Mesenchymal stem cell (in vitro differentiated cells and primary cell): ENCODE measurements at regions not wholly inside any gene's neighbourhood (a gene's known extent, or its start where the extent isn't known, plus 50 kb on each side); places are given as distances from the start of the nearest gene placed in this dataset.

ENCODE experiments used
- DNase-seq: peaks from one replicate; pipeline ENCODE4 v3.0.0-alpha.2; 2013
- H2AFZ ChIP-seq: one replicate; pipeline ENCODE4 v1.6.1; 2013; ENCODE audit warnings: low read depth, mild to moderate bottlenecking, control low read depth, inconsistent platforms, low read length, moderate library complexity
- H2AK5ac ChIP-seq: 2 replicates; pipeline ENCODE4 v1.6.1; 2013; ENCODE audit warnings: low read length, moderate library complexity, mild to moderate bottlenecking, inconsistent platforms; ENCODE audit not compliant: severe bottlenecking
- H2BK120ac ChIP-seq: one replicate; pipeline ENCODE4 v1.6.1; 2013; ENCODE audit warnings: low read depth, mild to moderate bottlenecking, inconsistent platforms, low read length, moderate library complexity
- H2BK12ac ChIP-seq, 2 experiments: one replicate each; pipeline ENCODE4 v1.6.1; 2013; ENCODE audit warnings: inconsistent platforms in 2 of 2, low read length in 2 of 2, mild to moderate bottlenecking in 2 of 2, moderate library complexity in 2 of 2, control low read depth in 1 of 2
- H2BK15ac ChIP-seq: one replicate; pipeline ENCODE4 v1.6.1; 2013; ENCODE audit warnings: mild to moderate bottlenecking, low read depth, inconsistent platforms; ENCODE audit not compliant: poor library complexity, severe bottlenecking
- H2BK5ac ChIP-seq: 2 replicates; pipeline ENCODE4 v1.6.1; 2013; ENCODE audit warnings: low read depth, mild to moderate bottlenecking, low read length, control low read depth, inconsistent platforms; ENCODE audit not compliant: poor library complexity, severe bottlenecking
- H3K14ac ChIP-seq, 2 experiments: one replicate each; pipeline ENCODE4 v1.6.1; 2013; ENCODE audit warnings: inconsistent platforms in 2 of 2, low read length in 2 of 2, control low read depth in 1 of 2, mild to moderate bottlenecking in 1 of 2, moderate library complexity in 1 of 2
- H3K18ac ChIP-seq, 2 experiments: one replicate each; pipeline ENCODE4 v1.6.1; 2013; ENCODE audit warnings: inconsistent platforms in 2 of 2, low read length in 2 of 2, control low read depth in 1 of 2, low read depth in 1 of 2, mild to moderate bottlenecking in 1 of 2
- H3K23ac ChIP-seq, 2 experiments: one replicate each; pipeline ENCODE4 v1.6.1; 2013; ENCODE audit warnings: inconsistent platforms in 2 of 2, low read length in 2 of 2, mild to moderate bottlenecking in 2 of 2, moderate library complexity in 2 of 2, control low read depth in 1 of 2
- H3K27ac ChIP-seq: 2 replicates; pipeline ENCODE4 v1.5.1; 2013; ENCODE audit warnings: mild to moderate bottlenecking, moderate library complexity, low read length, control low read depth, inconsistent platforms; ENCODE audit not compliant: poor library complexity, severe bottlenecking
- H3K27me3 ChIP-seq, 2 experiments: 2 replicates each; pipeline versions ENCODE4 v1.6.1 to v1.7.0; 2013; ENCODE audit warnings: low read length in 2 of 2, mild to moderate bottlenecking in 2 of 2, moderate library complexity in 2 of 2, control low read depth in 1 of 2, inconsistent platforms in 1 of 2; ENCODE audit not compliant: control insufficient read depth in 1 of 2, insufficient read depth in 1 of 2
- H3K36me3 ChIP-seq, 2 experiments: 2 replicates each; pipeline versions ENCODE4 v1.6.1 to v1.7.0; 2013; ENCODE audit warnings: low read length in 2 of 2, control low read depth in 1 of 2, inconsistent platforms in 1 of 2, low read depth in 1 of 2, mild to moderate bottlenecking in 1 of 2; ENCODE audit not compliant: insufficient read depth in 2 of 2, control insufficient read depth in 1 of 2
- H3K4ac ChIP-seq, 2 experiments: one replicate each; pipeline ENCODE4 v1.6.1; 2013; ENCODE audit warnings: inconsistent platforms in 2 of 2, low read length in 2 of 2, mild to moderate bottlenecking in 2 of 2, moderate library complexity in 2 of 2, control low read depth in 1 of 2, low read depth in 1 of 2
- H3K4me1 ChIP-seq: 2 replicates; pipeline ENCODE4 v1.6.1; 2013; ENCODE audit warnings: low read depth, low read length, control low read depth; ENCODE audit not compliant: control insufficient read depth, insufficient read depth
- H3K4me2 ChIP-seq: 2 replicates; pipeline ENCODE4 v1.6.1; 2013; ENCODE audit warnings: low read length, mild to moderate bottlenecking, inconsistent platforms; ENCODE audit not compliant: poor library complexity, severe bottlenecking
- H3K4me3 ChIP-seq, 2 experiments: 2 replicates each; pipeline versions ENCODE4 v1.5.1 to v1.7.0; 2013; ENCODE audit warnings: low read length in 2 of 2, mild to moderate bottlenecking in 2 of 2, control low read depth in 1 of 2, low read depth in 1 of 2; ENCODE audit not compliant: insufficient read depth in 1 of 2
- H3K79me1 ChIP-seq: replicated peaks from 2 replicates; pipeline ENCODE4 v1.6.1; 2013; ENCODE audit warnings: mild to moderate bottlenecking, control low read depth, low read length, inconsistent platforms; ENCODE audit not compliant: poor library complexity, severe bottlenecking
- H3K9ac ChIP-seq: 2 replicates; pipeline ENCODE4 v1.7.0; 2013; ENCODE audit warnings: mild to moderate bottlenecking, low read length, moderate library complexity
- H3K9me3 ChIP-seq: 2 replicates; pipeline ENCODE4 v1.7.0; 2013; ENCODE audit warnings: mild to moderate bottlenecking, low read length; ENCODE audit not compliant: control insufficient read depth
- H4K8ac ChIP-seq: one replicate; pipeline ENCODE4 v1.6.1; 2013; ENCODE audit warnings: inconsistent platforms, mild to moderate bottlenecking, low read length, moderate library complexity
- H4K91ac ChIP-seq: one replicate; pipeline ENCODE4 v1.6.1; 2013; ENCODE audit warnings: mild to moderate bottlenecking, low read length, inconsistent platforms
- WGBS: methylation state at CpG from one replicate; pipeline ENCODE4 v1.1.7; 2013; ENCODE audit warnings: mixed read lengths; 5-methylcytosine and 5-hydroxymethylcytosine counted together

DNA sequence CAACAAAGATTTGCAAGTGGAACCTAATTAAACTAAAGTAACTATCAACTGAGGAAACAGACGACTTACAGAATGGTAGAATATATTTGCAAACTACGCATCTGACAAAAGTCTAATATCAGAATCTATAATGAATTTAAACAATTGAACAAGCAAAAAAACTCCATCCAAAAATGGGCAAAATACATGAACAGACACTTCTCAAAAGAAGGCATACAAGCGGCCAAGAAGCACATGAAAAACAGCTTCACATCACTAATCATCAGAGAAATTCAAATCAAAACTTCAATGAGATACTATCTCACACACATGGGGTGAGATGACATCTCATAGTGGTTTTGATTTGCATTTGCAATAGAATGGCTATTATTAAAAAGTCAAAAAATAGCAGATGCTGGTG lies 128.6 kb downstream of the POLR2M start:
- WGBS = 82% methylated on average over 3 of the region's 3 CpGs
- Histone ChIP-seq H4K91ac (no peak overlapping the region), H3K4me3 (no peak overlapping the region), H2AFZ (no peak overlapping the region), H3K27ac (no peak overlapping the region), H3K23ac (no peak overlapping the region), H2BK15ac (no peak overlapping the region), H3K79me1 (no peaks in the 10 kb centered on the region), H3K9ac (no peak overlapping the region), H3K9me3 (peaks cover 4% of the 10 kb centered on the region), H3K18ac (no peak overlapping the region), H2BK12ac (no peak overlapping the region), H2BK120ac (no peak overlapping the region), H2BK5ac (no peak overlapping the region), H3K4ac (no peak overlapping the region), H3K36me3 (no peaks in the 10 kb centered on the region), H3K4me2 (no peak overlapping the region), H3K4me1 (no peaks in the 10 kb centered on the region), H2AK5ac (no peak overlapping the region), H4K8ac (no peak overlapping the region), H3K14ac (no peak overlapping the region), H3K27me3 (peaks cover 5 to 16% of the 10 kb centered on the region in 2 experiments)
- DNase-seq = no peak

DNA sequence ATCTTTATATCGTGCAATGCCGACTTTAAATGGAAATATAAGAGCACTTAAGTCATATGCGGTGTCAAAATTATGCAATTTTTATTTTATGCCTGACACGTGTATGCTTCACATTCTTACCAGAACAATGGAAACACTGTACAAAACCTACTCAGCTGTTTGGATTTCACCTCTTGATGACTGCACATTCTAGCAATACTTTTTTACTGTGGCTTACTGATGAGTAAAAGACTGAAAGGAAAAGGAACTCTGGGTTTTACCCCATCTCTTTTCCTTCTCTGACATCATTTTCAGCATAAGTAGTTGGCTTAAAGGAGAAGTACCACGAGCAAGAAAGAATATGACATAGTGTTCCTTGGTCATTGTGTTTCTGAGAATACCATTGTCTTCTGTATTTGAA lies 142.8 kb downstream of the POLR2M start:
- no peak overlapping the region for H2AFZ ChIP-seq
- H3K4me1 ChIP-seq = no peaks in the 10 kb centered on the region
- H3K23ac ChIP-seq = no peak overlapping the region
- no peak overlapping the region for H3K4me3 ChIP-seq
- H3K9ac ChIP-seq = no peak overlapping the region
- no peak overlapping the region for H2BK15ac ChIP-seq
- H3K9me3 ChIP-seq = no peaks in the 10 kb centered on the region
- no peak overlapping the region for H2BK5ac ChIP-seq
- H3K79me1 ChIP-seq = no peaks in the 10 kb centered on the region
- H4K91ac ChIP-seq = no peak overlapping the region
- WGBS = 80% methylated on average over 5 of the region's 5 CpGs
- H3K27me3 ChIP-seq = peaks cover 16 to 58% of the 10 kb centered on the region in 2 experiments
- H3K36me3 ChIP-seq = no peaks in the 10 kb centered on the region
- H3K4me2 ChIP-seq = no peak overlapping the region
- H2AK5ac ChIP-seq = no peak overlapping the region
- H3K18ac ChIP-seq = no peak overlapping the region
- no peak overlapping the region for H3K4ac ChIP-seq
- H2BK120ac ChIP-seq = no peak overlapping the region
- no peak overlapping the region for H4K8ac ChIP-seq
- H3K14ac ChIP-seq = no peak overlapping the region
- DNase-seq = no peak
- no peak overlapping the region for H2BK12ac ChIP-seq
- H3K27ac ChIP-seq = no peak overlapping the region

DNA sequence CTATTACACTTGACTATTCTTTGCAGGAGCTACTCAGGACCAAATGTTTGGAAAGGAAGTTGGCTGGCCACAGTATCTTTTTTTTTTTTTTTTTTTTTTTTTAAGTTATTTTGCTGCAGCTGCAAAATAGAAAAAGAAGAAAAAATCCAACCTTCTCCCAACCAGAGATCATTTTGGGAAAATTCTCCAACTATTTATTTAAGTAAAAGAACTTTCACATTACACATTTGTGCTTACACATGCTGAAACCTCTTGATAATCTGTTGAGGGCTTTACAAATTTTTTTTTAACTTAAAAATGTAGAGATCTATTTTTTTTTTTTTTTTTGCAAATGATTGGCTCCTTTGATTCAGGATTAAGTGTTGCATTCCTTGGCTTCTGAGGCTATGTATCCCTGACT lies 148.0 kb downstream of the POLR2M start:
- no peaks in the 10 kb centered on the region for H3K36me3 ChIP-seq
- H2AK5ac ChIP-seq = no peak overlapping the region
- no peak overlapping the region for H4K8ac ChIP-seq
- no peaks in the 10 kb centered on the region for H3K9me3 ChIP-seq
- no peaks in the 10 kb centered on the region for H3K79me1 ChIP-seq
- no peak overlapping the region for H3K4me2 ChIP-seq
- peaks cover 27 to 31% of the 10 kb centered on the region in 2 experiments for H3K27me3 ChIP-seq
- H2BK15ac ChIP-seq = no peak overlapping the region
- no peak overlapping the region for H3K14ac ChIP-seq
- no peak overlapping the region for H2BK12ac ChIP-seq
- no peak overlapping the region for H3K23ac ChIP-seq
- DNase-seq = no peak
- H3K9ac ChIP-seq = no peak overlapping the region
- H3K18ac ChIP-seq = no peak overlapping the region
- no peak overlapping the region for H3K4ac ChIP-seq
- H4K91ac ChIP-seq = no peak overlapping the region
- H3K27ac ChIP-seq = no peak overlapping the region
- H2BK120ac ChIP-seq = no peak overlapping the region
- no peaks in the 10 kb centered on the region for H3K4me1 ChIP-seq
- H2AFZ ChIP-seq = no peak overlapping the region
- H3K4me3 ChIP-seq = no peak overlapping the region
- no peak overlapping the region for H2BK5ac ChIP-seq

DNA sequence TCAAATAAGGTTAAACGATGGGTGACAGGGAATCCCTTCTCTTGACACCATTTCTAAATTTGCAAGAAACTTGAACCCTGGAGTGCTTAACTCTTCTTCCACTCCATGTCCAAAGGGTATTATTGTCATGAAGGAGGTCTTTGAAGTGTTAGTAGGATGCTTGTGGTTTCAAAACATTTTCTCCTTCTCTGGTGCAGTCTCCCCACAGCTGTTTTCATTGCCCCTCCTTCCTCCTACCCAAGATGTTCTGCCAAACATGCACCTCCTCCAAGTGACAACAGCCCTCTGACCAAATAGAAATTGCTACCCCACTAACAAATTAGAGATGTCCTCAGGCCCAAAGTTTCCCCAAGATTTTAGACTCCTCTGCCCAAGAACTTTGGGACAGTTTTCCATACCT lies 151.4 kb downstream of the POLR2M start:
- Histone ChIP-seq H3K9ac (no peak overlapping the region), H3K9me3 (no peaks in the 10 kb centered on the region), H3K4me1 (no peaks in the 10 kb centered on the region), H3K14ac (no peak overlapping the region), H3K4me2 (no peak overlapping the region), H4K8ac (no peak overlapping the region), H3K36me3 (no peaks in the 10 kb centered on the region), H2BK15ac (no peak overlapping the region), H3K23ac (no peak overlapping the region), H2BK12ac (no peak overlapping the region), H3K79me1 (no peaks in the 10 kb centered on the region), H2AK5ac (no peak overlapping the region), H3K4me3 (no peak overlapping the region), H3K27me3 (peaks cover 0 to 16% of the 10 kb centered on the region in 2 experiments), H3K18ac (no peak overlapping the region), H3K27ac (no peak overlapping the region), H4K91ac (no peak overlapping the region), H2BK5ac (no peak overlapping the region), H3K4ac (no peak overlapping the region), H2BK120ac (no peak overlapping the region), H2AFZ (no peak overlapping the region)
- no peak for DNase-seq
- 100% methylated on average over 1 of the region's 1 CpG for WGBS
